MM.1S (cell line): ENCODE measurements at regions not wholly inside any gene's neighbourhood (a gene's known extent, or its start where the extent isn't known, plus 50 kb on each side); places are given as distances from the start of the nearest gene placed in this dataset.

Source experiments
- DNase-seq: peaks from one replicate; pipeline ENCODE4 v3.0.0-alpha.2; 2015
- H2AFZ ChIP-seq: fragments of 300-600 bp; sonication (generic); 2 replicates; pipeline ENCODE4 v1.6.0; 2016; ENCODE audit warnings: antibody characterized with exemption, low read length
- H3F3A ChIP-seq: fragments of 300-600 bp; sonication (generic); 2 replicates; pipeline ENCODE4 v1.6.1; 2016; ENCODE audit warnings: mild to moderate bottlenecking, antibody characterized with exemption, low read length, moderate library complexity, mixed read lengths; ENCODE audit not compliant: insufficient read depth
- H3K27ac ChIP-seq: fragments of 300-600 bp; sonication (generic); 2 replicates; pipeline ENCODE4 v1.5.1; 2016; ENCODE audit warnings: mild to moderate bottlenecking, low read length
- H3K27me3 ChIP-seq: fragments of 300-600 bp; sonication (generic); replicated peaks from 2 replicates; pipeline ENCODE4 v1.6.0; 2016; ENCODE audit warnings: low read length; ENCODE audit not compliant: insufficient read depth
- H3K36me3 ChIP-seq: fragments of 300-600 bp; sonication (generic); replicated peaks from 2 replicates; pipeline ENCODE4 v1.6.1; 2016; ENCODE audit warnings: mild to moderate bottlenecking, low read length, mixed read lengths; ENCODE audit not compliant: insufficient read depth
- H3K4me1 ChIP-seq: fragments of 300-600 bp; sonication (generic); 2 replicates; pipeline ENCODE4 v1.6.1; 2016; ENCODE audit warnings: low read length, mixed read lengths
- H3K4me2 ChIP-seq: fragments of 300-600 bp; sonication (generic); 2 replicates; pipeline ENCODE4 v1.6.0; 2016; ENCODE audit warnings: low read depth, low read length
- H3K4me3 ChIP-seq: fragments of 300-600 bp; sonication (generic); 2 replicates; pipeline ENCODE4 v1.5.1; 2016; ENCODE audit warnings: low read length, mixed read lengths
- H3K79me2 ChIP-seq: fragments of 300-600 bp; sonication (generic); 2 replicates; pipeline ENCODE4 v1.6.1; 2016; ENCODE audit warnings: mixed run types, low read length, mixed read lengths
- H3K9ac ChIP-seq: fragments of 300-600 bp; sonication (generic); 2 replicates; pipeline ENCODE4 v1.6.1; 2016; ENCODE audit warnings: low read length, mixed read lengths
- H3K9me2 ChIP-seq: fragments of 300-600 bp; sonication (generic); replicated peaks from 2 replicates; pipeline ENCODE4 v1.6.1; 2016; ENCODE audit warnings: mild to moderate bottlenecking, low read length, mixed read lengths; ENCODE audit not compliant: insufficient read depth
- H3K9me3 ChIP-seq: fragments of 300-600 bp; sonication (generic); replicated peaks from 2 replicates; pipeline ENCODE4 v1.6.1; 2016; ENCODE audit warnings: mild to moderate bottlenecking, low read length, mixed read lengths; ENCODE audit not compliant: insufficient read depth
- H4K20me1 ChIP-seq: fragments of 300-600 bp; sonication (generic); 2 replicates; pipeline ENCODE4 v1.6.1; 2016; ENCODE audit warnings: mild to moderate bottlenecking, low read length, moderate library complexity, mixed read lengths; ENCODE audit not compliant: insufficient read depth
- CTCF ChIP-seq: fragments of 300-600 bp; sonication (generic); IDR thresholded peaks from 2 replicates; pipeline ENCODE4 v1.5.1; 2016; ENCODE audit warnings: antibody characterized with exemption, low read length, mixed read lengths
- EZH2 ChIP-seq: fragments of 300-600 bp; sonication (generic); optimal IDR thresholded peaks from 2 replicates; pipeline ENCODE3; 2017; ENCODE audit warnings: low read depth, mild to moderate bottlenecking, antibody characterized with exemption, low read length, mixed read lengths
- EZH2phosphoT487 ChIP-seq: fragments of 300-600 bp; sonication (generic); IDR thresholded peaks from 2 replicates; pipeline ENCODE4 v1.6.1; 2018; ENCODE audit warnings: antibody characterized with exemption, low read length

GRCh38 chr5:124421584-124421983 is 324.9 kb downstream of the ZNF608 start:
- no peaks in the 10 kb centered on the region for H3K36me3 ChIP-seq
- no peak for DNase-seq
- H3K9me2 ChIP-seq: no peaks in the 10 kb centered on the region
- no peak overlapping the region for H3K27ac ChIP-seq
- TF ChIP-seq EZH2phosphoT487: no peak
- no peak for TF ChIP-seq EZH2
- no peak for TF ChIP-seq CTCF
- no peak overlapping the region for H3K9ac ChIP-seq
- H2AFZ ChIP-seq: no peak overlapping the region
- no peaks in the 10 kb centered on the region for H3K4me1 ChIP-seq
- no peak overlapping the region for H3K4me3 ChIP-seq
- no peaks in the 10 kb centered on the region for H3K79me2 ChIP-seq
- no peaks in the 10 kb centered on the region for H3F3A ChIP-seq
- H3K9me3 ChIP-seq: no peaks in the 10 kb centered on the region; the same call in 1 of the 2 replicates
- H3K27me3 ChIP-seq: no peaks in the 10 kb centered on the region
- H3K4me2 ChIP-seq: no peak overlapping the region
- no peaks in the 10 kb centered on the region for H4K20me1 ChIP-seq

- TF ChIP-seq EZH2phosphoT487: no peak
- Histone ChIP-seq H3K9me3 (no peaks in the 10 kb centered on the region; the same call in 1 of the 2 replicates), H3K36me3 (no peaks in the 10 kb centered on the region), H3K9ac (no peak overlapping the region), H3K27ac (no peak overlapping the region), H3K4me3 (no peak overlapping the region), H3F3A (no peaks in the 10 kb centered on the region), H3K9me2 (no peaks in the 10 kb centered on the region), H4K20me1 (no peaks in the 10 kb centered on the region), H2AFZ (no peak overlapping the region), H3K27me3 (no peaks in the 10 kb centered on the region), H3K79me2 (no peaks in the 10 kb centered on the region), H3K4me1 (no peaks in the 10 kb centered on the region), H3K4me2 (no peak overlapping the region)
- DNase-seq: no peak
These were observed 325.5 kb downstream of the ZNF608 start for GRCh38 chr5:124420952-124421351.

- no peak overlapping the region for H3K4me3 ChIP-seq
- no peak for TF ChIP-seq CTCF
- H3F3A ChIP-seq: no peaks in the 10 kb centered on the region
- H3K4me1 ChIP-seq: no peaks in the 10 kb centered on the region
- DNase-seq: no peak
- no peaks in the 10 kb centered on the region for H4K20me1 ChIP-seq
- H3K27me3 ChIP-seq: no peaks in the 10 kb centered on the region
- H3K4me2 ChIP-seq: no peak overlapping the region
- H3K36me3 ChIP-seq: no peaks in the 10 kb centered on the region
- H3K27ac ChIP-seq: no peak overlapping the region
- H3K9me3 ChIP-seq: no peaks in the 10 kb centered on the region; the same call in 1 of the 2 replicates
- no peaks in the 10 kb centered on the region for H3K9me2 ChIP-seq
- no peak overlapping the region for H3K9ac ChIP-seq
- no peak overlapping the region for H2AFZ ChIP-seq
- H3K79me2 ChIP-seq: no peaks in the 10 kb centered on the region
These were observed 326.9 kb downstream of the ZNF608 start for GRCh38 chr5:124419531-124419930.

GRCh38 chr5:124418390-124418789 is 328.0 kb downstream of the ZNF608 start:
- Histone ChIP-seq H3K9me3 (no peaks in the 10 kb centered on the region; the same call in 1 of the 2 replicates), H2AFZ (no peak overlapping the region), H3K4me1 (no peaks in the 10 kb centered on the region), H3K36me3 (no peaks in the 10 kb centered on the region), H3K79me2 (no peaks in the 10 kb centered on the region), H3K9ac (no peak overlapping the region), H3K4me2 (no peak overlapping the region), H3K27me3 (no peaks in the 10 kb centered on the region), H3K9me2 (no peaks in the 10 kb centered on the region), H4K20me1 (no peaks in the 10 kb centered on the region), H3K4me3 (no peak overlapping the region), H3F3A (no peaks in the 10 kb centered on the region), H3K27ac (no peak overlapping the region)
- TF ChIP-seq CTCF: no peak
- no peak for TF ChIP-seq EZH2
- no peak for TF ChIP-seq EZH2phosphoT487
- no peak for DNase-seq
